ENCODE measurements at regions not wholly inside any gene's neighbourhood (a gene's known extent, or its start where the extent isn't known, plus 50 kb on each side); places are given as distances from the start of the nearest gene placed in this dataset.

DNA sequence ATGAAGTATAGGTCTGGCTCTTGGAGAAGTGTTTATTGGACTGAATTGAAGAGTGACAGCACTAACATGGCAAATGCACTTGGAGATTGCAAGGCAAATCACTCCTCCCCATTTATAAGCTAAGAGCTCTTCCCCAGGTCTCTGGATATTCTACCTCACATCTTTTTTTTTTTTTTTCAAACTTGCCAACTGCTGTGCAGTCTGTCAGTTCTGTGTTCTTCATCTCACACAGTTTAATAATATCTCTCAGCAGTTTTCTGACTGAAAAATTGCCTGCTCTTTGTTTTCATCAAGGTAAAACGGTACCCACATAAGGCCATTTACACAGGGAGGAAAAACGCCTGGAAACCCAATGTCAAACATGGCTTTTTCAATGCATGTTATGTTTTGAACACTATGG, 186.1 kb upstream of the B3GALT2 start:
- TF ChIP-seq POLR2AphosphoS5 (IDR thresholded peaks at IDR 0.05; ENCODE audit: low read depth, low read length) (no peak), TAF1 (IDR thresholded peaks at IDR 0.05; ENCODE audit: borderline replicate concordance, insufficient read depth, low read length) (no peak), FOXP2 (optimal IDR thresholded peaks at IDR 0.05; ENCODE audit: borderline replicate concordance, extremely low read depth, extremely low read length, insufficient read depth) (no peak), SIN3A (IDR thresholded peaks at IDR 0.05; ENCODE audit: borderline replicate concordance, insufficient read depth, low read length) (no peak)
